ENCODE measurements at regions not wholly inside any gene's neighbourhood (a gene's known extent, or its start where the extent isn't known, plus 50 kb on each side); places are given as distances from the start of the nearest gene placed in this dataset.
"Not testable (repeated sequence)": the region's sequence is repeated elsewhere in the genome, so short reads cannot be mapped to it uniquely, and the experiment has no call there.

GRCh38 chr9:708551-709432, 132.7 kb upstream of the DMRT1 start:
- ATAC-seq (no peak), DNase-seq (ENCODE audit: low spot score) (no peak)
- no peaks in the 10 kb centered on the region for H3K9me3 Mint-ChIP-seq
- no peaks in the 10 kb centered on the region for H3K36me3 Mint-ChIP-seq
- H3K27ac Mint-ChIP-seq, result no peak overlapping the region
- H3K4me3 Mint-ChIP-seq, result peak overlapping the region; percentile 41
- peaks cover 5 to 10% of the 10 kb centered on the region in 2 donors for H3K4me1 Mint-ChIP-seq (ENCODE audit: low read depth in 2 of 2)
- peaks cover 7 to 12% of the 10 kb centered on the region in 2 donors for H3K27me3 Mint-ChIP-seq

GRCh38 chr9:710951-711745, 130.3 kb upstream of the DMRT1 start:
- no peak overlapping the region for H3K27ac Mint-ChIP-seq
- no peaks in the 10 kb centered on the region for H3K36me3 Mint-ChIP-seq
- no peak for DNase-seq (ENCODE audit: low spot score)
- H3K4me3 Mint-ChIP-seq, result no peak overlapping the region
- ATAC-seq, result no peak
- no peaks in the 10 kb centered on the region for H3K9me3 Mint-ChIP-seq
- H3K4me1 Mint-ChIP-seq (ENCODE audit: low read depth in 2 of 2), result peaks cover 5 to 8% of the 10 kb centered on the region in 2 donors
- peaks cover 7 to 8% of the 10 kb centered on the region in 2 donors for H3K27me3 Mint-ChIP-seq

GRCh38 chr9:711761-712553, 129.5 kb upstream of the DMRT1 start:
- Mint-ChIP-seq H3K27ac (no peak overlapping the region), H3K4me3 (no peak overlapping the region), H3K27me3 (peaks cover under 1 to 3% of the 10 kb centered on the region in 2 donors), H3K4me1 (ENCODE audit: low read depth in 2 of 2) (peaks cover 0 to under 1% of the 10 kb centered on the region in 2 donors), H3K36me3 (no peaks in the 10 kb centered on the region), H3K9me3 (no peaks in the 10 kb centered on the region)
- ATAC-seq (peak in 1 of 2 donors; percentile 20), DNase-seq (ENCODE audit: low spot score) (no peak)

GRCh38 chr9:712643-713042, 128.9 kb upstream of the DMRT1 start:
- no peaks in the 10 kb centered on the region for H3K36me3 Mint-ChIP-seq
- peaks cover 0 to 5% of the 10 kb centered on the region in 2 donors for H3K27me3 Mint-ChIP-seq
- H3K4me1 Mint-ChIP-seq (ENCODE audit: low read depth in 2 of 2), result no peaks in the 10 kb centered on the region
- ATAC-seq, result peak in 1 of 2 donors; percentile 48
- no peaks in the 10 kb centered on the region for H3K9me3 Mint-ChIP-seq
- no peak for DNase-seq (ENCODE audit: low spot score)
- no peak overlapping the region for H3K27ac Mint-ChIP-seq
- H3K4me3 Mint-ChIP-seq, result no peak overlapping the region

GRCh38 chr9:713091-713490, 128.4 kb upstream of the DMRT1 start:
- Mint-ChIP-seq H3K4me1 (ENCODE audit: low read depth in 2 of 2) (no peaks in the 10 kb centered on the region), H3K4me3 (no peak overlapping the region), H3K36me3 (no peaks in the 10 kb centered on the region), H3K9me3 (no peaks in the 10 kb centered on the region), H3K27me3 (peaks cover 0 to 5% of the 10 kb centered on the region in 2 donors), H3K27ac (no peak overlapping the region)
- no peak for ATAC-seq
- DNase-seq (ENCODE audit: low spot score), result no peak

- no peaks in the 10 kb centered on the region for H3K4me1 Mint-ChIP-seq (ENCODE audit: low read depth in 2 of 2)
- no peak overlapping the region for H3K4me3 Mint-ChIP-seq
- ATAC-seq (no peak), DNase-seq (ENCODE audit: low spot score) (no peak)
- no peak overlapping the region for H3K27ac Mint-ChIP-seq
- peaks cover 0 to 2% of the 10 kb centered on the region in 2 donors for H3K27me3 Mint-ChIP-seq
- H3K36me3 Mint-ChIP-seq, result no peaks in the 10 kb centered on the region
- no peaks in the 10 kb centered on the region for H3K9me3 Mint-ChIP-seq
These were observed 126.8 kb upstream of the DMRT1 start for GRCh38 chr9:714675-715074.

GRCh38 chr9:715300-715699, 126.2 kb upstream of the DMRT1 start:
- Mint-ChIP-seq H3K4me3 (no peak overlapping the region), H3K9me3 (no peaks in the 10 kb centered on the region), H3K27ac (no peak overlapping the region), H3K27me3 (peaks cover 0 to 2% of the 10 kb centered on the region in 2 donors), H3K4me1 (ENCODE audit: low read depth in 2 of 2) (no peaks in the 10 kb centered on the region), H3K36me3 (no peaks in the 10 kb centered on the region)
- ATAC-seq, result no peak
- DNase-seq (ENCODE audit: low spot score), result no peak

GRCh38 chr9:715743-716400, 125.6 kb upstream of the DMRT1 start:
- no peaks in the 10 kb centered on the region for H3K9me3 Mint-ChIP-seq
- no peak for ATAC-seq
- H3K4me1 Mint-ChIP-seq (ENCODE audit: low read depth in 2 of 2), result no peaks in the 10 kb centered on the region
- peaks cover 0 to 8% of the 10 kb centered on the region in 2 donors for H3K27me3 Mint-ChIP-seq
- DNase-seq (ENCODE audit: low spot score), result no peak
- H3K36me3 Mint-ChIP-seq, result no peaks in the 10 kb centered on the region
- H3K4me3 Mint-ChIP-seq, result no peak overlapping the region
- no peak overlapping the region for H3K27ac Mint-ChIP-seq

- H3K4me1 Mint-ChIP-seq (ENCODE audit: low read depth in 2 of 2), result no peaks in the 10 kb centered on the region
- ATAC-seq (no peak), DNase-seq (ENCODE audit: low spot score) (no peak)
- H3K27me3 Mint-ChIP-seq, result peaks cover 7 to 10% of the 10 kb centered on the region in 2 donors
- H3K27ac Mint-ChIP-seq, result no peak overlapping the region
- H3K36me3 Mint-ChIP-seq, result no peaks in the 10 kb centered on the region
- H3K9me3 Mint-ChIP-seq, result no peaks in the 10 kb centered on the region
- H3K4me3 Mint-ChIP-seq, result no peak overlapping the region
These were observed 123.8 kb upstream of the DMRT1 start for GRCh38 chr9:717722-718121.

- Mint-ChIP-seq H3K4me3 (no peak overlapping the region), H3K27me3 (peaks cover 7 to 12% of the 10 kb centered on the region in 2 donors), H3K36me3 (no peaks in the 10 kb centered on the region), H3K4me1 (ENCODE audit: low read depth in 2 of 2) (no peaks in the 10 kb centered on the region), H3K27ac (no peak overlapping the region), H3K9me3 (no peaks in the 10 kb centered on the region)
- ATAC-seq (no peak), DNase-seq (ENCODE audit: low spot score) (no peak)
These were observed 121.1 kb upstream of the DMRT1 start for GRCh38 chr9:720239-720881.

GRCh38 chr9:722388-722980, 119.0 kb upstream of the DMRT1 start:
- no peak overlapping the region for H3K27ac Mint-ChIP-seq
- no peaks in the 10 kb centered on the region for H3K36me3 Mint-ChIP-seq
- peaks cover 7 to 9% of the 10 kb centered on the region in 2 donors for H3K27me3 Mint-ChIP-seq
- H3K4me3 Mint-ChIP-seq, result no peak overlapping the region
- H3K4me1 Mint-ChIP-seq (ENCODE audit: low read depth in 2 of 2), result no peaks in the 10 kb centered on the region
- no peaks in the 10 kb centered on the region for H3K9me3 Mint-ChIP-seq
- DNase-seq (ENCODE audit: low spot score) (no peak), ATAC-seq (no peak)

- H3K4me3 Mint-ChIP-seq; H3K36me3 Mint-ChIP-seq; H3K4me1 Mint-ChIP-seq (ENCODE audit: low read depth in 2 of 2); H3K27me3 Mint-ChIP-seq; H3K9me3 Mint-ChIP-seq; DNase-seq (ENCODE audit: low spot score); H3K27ac Mint-ChIP-seq; ATAC-seq: not testable (repeated sequence)
These were observed 117.0 kb upstream of the DMRT1 start for GRCh38 chr9:724461-724860.

All from natural killer cell treated with Interleukin-12 subunit alpha and Interleukin-12 subunit beta and Interleukin-15 and Interleukin-18, amount 100 ng/mL, for 72 hours (primary cell).